ENCODE measurements at regions not wholly inside any gene's neighbourhood (a gene's known extent, or its start where the extent isn't known, plus 50 kb on each side); places are given as distances from the start of the nearest gene placed in this dataset.
A peak's percentile ranks its signal among the peaks of the same experiment; 100 is the strongest.

GRCh38 chr13:75231235-75231634, 250.7 kb downstream of the TBC1D4 start:
- DNase-seq = no peak

GRCh38 chr13:75226733-75227435, 255.1 kb downstream of the TBC1D4 start:
- no peak for DNase-seq

GRCh38 chr13:75226092-75226491, 255.9 kb downstream of the TBC1D4 start:
- DNase-seq = no peak

DNA sequence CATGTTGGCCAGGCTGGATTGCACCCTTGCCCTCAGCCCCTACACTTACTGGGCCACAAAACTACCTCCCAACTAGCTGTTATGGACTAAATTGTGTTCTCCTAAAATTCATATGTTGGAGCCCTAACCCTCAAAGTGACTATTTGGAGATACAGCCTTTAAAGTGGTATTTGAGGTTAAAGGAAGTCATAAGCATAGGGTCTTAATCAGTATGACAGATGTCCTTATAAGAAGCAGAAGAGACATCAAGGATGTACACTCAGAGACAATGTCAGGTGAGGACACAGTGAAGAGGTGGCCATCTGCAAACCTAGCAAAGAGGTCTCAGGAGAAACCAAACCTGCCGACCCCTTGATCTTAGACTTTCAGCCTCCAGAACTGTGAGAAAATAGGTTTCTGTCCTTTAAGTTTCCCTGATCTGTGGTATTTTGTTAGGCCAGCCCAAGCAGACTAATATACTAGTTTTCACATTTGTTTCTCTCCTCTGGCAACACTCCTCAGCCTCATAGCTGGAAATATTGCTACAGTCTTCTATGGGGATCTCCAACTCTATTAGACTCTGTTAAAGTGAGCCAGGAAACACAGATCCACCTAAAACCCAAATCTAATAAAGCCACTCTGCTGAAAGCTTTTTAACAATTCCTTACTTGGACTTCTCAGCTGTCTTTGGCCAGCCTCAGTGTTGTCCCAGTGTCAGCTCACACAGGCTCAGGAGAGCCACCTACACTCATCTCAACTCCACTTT, 256.5 kb downstream of the TBC1D4 start:
- no peak for DNase-seq

GRCh38 chr13:75224053-75224742, 257.8 kb downstream of the TBC1D4 start:
- no peak for DNase-seq

- no peak for DNase-seq
Observed at GRCh38 chr13:75222031-75222430, 259.9 kb downstream of the TBC1D4 start.

DNA sequence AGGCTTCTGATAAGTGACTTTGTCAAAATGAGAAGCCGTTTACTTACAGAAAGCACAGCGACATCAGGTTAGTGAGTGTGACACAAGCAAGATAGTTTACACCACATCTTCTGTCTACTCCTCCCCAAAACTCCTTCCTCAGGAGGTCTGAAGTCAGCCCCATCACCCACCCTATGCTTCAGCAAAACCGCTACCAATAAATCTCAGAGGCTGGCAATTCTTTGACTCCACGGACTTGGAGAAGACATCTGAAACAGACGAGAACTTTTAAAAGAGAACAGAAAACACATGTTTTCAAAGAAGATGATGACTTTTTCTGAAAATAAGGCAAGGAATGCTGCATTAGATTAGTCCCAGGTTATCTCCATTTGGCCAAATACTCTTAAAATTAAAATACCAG, 261.1 kb downstream of the TBC1D4 start:
- no peak for DNase-seq

GRCh38 chr13:75220238-75220542, 261.8 kb downstream of the TBC1D4 start:
- DNase-seq = no peak

GRCh38 chr13:75219479-75220237, 262.3 kb downstream of the TBC1D4 start:
- peak; percentile 66 for DNase-seq

- peak; percentile 15 for DNase-seq
Observed at GRCh38 chr13:75217949-75218348, 264.0 kb downstream of the TBC1D4 start.

- DNase-seq = no peak
Observed at GRCh38 chr13:75216038-75216437, 265.9 kb downstream of the TBC1D4 start.

GRCh38 chr13:75214846-75215245, 267.1 kb downstream of the TBC1D4 start:
- DNase-seq = no peak

DNA sequence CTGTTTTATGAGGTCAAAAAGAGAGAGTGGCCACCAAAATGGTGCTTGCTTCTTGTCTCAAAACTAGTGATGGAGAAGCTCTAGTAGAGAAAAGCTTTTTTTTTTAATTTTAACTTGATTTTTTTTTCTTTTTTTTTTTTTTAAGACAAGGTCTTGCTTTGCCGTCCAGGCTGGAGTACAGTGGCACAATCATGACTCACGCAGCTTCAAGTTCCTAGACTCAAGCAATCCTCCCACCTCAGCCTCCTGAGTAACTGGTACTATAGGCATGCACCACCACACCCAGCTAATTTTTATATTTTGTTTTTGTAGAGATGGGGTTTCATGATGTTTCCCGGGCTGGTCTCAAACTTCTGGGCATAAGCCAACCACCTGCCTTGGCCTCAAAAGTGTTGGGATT, 279.0 kb downstream of the TBC1D4 start:
- DNase-seq = no peak

- DNase-seq = no peak
Observed at GRCh38 chr13:75197803-75198202, 284.2 kb downstream of the TBC1D4 start.

DNA sequence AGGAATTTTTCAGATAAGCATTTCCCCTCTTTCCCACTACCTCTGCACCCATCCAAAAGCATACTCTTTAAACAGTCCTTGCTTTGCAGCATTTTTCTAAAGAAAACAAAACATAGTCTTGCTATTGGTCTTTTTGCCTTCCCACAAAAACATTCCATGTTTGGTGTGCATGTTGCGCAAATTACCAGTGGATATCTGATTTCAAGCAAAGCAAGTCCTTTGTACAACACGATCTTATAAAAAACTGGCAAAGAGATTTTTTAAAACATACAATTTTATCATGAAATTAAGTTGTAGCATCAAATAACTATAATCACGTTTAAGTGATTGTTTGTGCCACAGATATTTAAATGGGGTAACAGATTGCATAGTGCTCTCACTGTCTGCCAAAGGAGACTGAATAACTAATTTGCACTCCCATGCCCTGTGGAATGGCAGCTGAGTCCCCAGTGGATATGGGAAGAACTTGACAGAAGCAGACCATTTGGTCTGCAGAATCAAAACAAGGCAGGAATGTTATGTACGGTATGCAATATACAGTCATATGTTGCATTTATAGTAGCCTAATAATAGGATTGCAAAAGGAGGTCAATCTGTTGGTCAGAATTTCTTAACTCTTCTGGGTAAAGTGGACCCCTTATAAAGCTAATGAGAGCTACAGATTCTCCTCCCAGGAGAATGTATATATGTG, 285.7 kb downstream of the TBC1D4 start:
- no peak for DNase-seq

DNA sequence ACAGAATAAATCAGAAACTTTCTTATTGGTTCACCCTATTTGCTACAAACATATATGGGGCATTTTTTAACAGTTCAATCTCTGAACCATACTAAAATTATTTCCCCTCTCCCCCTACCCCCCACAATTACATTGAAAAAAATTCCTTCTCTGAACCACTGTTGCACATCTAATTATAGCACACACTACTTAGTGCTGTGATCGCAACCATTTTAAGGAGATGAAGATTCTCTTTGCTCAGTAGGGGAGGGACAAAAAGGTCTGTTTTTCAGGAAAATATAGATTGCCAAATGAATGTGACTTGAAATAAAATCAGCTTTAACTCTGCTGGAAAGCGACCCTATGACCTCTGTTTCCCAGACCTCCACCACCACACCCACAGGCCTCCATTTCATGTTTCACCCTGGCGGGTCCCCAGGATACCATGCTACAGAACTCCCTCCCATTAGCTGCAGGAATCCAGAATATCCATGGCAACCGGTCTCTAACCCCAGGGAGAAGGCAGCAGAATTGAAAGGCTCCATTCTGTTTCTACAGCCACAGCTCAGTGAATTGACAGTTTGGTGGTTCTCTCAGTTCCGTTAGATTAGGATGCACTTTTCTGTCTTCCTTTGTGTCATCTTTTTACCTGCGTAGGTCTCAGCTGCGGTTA, 286.3 kb downstream of the TBC1D4 start:
- no peak for DNase-seq

DNA sequence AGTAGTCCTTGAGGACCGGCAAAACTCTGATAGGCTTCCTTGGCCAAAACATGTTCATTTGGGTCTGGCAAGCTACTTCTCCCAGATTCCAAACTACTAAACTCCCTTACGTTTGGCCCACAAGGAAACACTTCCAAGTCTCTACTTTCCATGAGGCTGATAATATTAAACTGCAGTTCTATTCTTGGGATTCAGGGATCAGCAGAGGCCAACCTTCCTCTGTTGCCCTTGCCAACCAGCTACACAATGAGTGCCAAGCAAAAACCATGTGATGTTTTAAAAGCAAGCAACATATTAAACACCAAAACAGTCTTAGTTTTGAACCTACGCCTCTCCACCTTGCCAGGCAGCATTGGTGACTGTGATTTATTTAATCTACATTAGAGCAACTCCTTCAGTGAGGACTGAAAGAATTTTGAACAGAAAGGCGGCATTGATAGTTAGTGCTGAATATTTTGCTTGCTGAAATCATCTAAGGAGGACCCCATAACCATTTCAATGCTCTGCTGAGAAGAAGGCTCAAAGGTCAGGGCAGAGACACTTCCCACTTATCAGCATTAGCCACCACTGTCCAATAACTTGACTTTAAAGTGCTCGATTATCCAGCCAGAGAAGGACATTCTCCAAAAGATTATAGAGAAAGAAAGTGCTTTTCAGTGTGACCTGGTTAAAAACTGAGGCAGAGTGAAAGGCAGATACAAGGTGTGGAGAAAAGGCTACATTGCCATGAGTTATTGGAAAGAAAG, 287.1 kb downstream of the TBC1D4 start:
- DNase-seq = no peak

DNA sequence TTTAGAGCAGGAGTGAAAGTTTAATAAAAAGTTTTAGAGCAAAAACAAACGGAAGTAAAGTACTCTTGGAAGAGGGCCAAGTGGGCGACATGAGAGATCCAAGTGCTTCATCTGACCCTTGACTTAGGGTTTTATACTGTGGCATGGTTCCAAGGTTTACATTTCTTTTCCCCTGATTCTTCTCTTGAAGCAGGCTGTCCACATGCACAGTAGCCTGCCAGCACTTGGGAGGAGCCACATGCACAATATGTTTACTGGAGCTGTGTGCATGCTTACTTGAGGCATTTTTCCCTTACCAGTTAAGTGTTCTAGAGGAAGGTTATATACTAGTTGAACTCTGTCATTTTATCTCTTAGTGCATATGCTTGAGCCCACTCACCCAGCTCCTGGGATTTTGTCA, 295.6 kb downstream of the TBC1D4 start:
- peak; percentile 28 for DNase-seq

DNA sequence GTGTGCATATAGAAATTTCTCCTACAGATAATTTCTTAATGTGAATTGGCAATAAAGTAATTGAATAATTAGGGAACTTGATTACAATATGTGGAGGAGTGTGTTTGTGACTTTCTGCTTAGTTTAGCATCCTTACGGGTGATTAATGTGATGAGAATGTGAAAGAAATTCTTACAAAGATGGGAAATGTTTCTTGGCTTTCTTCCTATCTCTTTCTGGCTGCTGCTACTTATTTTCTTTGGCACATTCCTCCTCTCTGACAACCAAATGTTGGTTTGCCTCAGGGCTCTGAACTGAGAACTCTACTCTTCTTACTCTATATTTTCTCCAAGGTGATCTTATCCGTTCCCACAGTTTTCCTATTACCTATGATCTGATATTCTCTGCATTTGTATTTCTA, 300.1 kb downstream of the TBC1D4 start:
- DNase-seq = no peak

DNA sequence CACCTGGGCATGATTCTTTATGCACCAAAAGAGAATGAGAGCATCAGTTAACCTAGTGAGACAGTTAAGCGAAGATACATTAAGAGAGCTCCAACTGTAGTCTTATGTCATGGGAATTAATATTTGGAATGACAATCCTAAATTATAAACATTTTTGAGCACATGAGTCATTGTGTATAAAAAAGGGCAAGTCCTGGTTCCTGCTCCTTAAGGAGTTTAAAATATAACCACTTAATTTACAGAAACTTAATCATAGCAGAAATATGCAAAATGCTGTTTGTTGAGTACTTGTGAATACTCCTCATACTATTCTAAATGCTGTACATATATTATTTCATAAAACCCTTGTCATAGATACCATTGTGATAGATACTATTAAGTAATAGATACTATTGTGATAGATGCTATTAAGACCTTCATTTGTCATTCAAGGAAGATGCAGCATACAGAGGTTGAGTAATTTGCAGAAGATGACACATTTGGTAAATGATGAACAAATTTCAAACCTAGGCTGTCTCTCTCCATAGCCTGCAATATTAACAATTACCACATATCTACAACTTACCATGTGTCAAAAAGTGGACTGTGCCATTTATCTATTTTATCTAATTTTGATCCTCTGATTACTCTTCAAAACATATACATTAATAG, 301.0 kb downstream of the TBC1D4 start:
- DNase-seq = no peak

GRCh38 chr13:75178436-75178835, 303.5 kb downstream of the TBC1D4 start:
- no peak for DNase-seq
